Neuron (in vitro differentiated cells): ENCODE measurements at regions not wholly inside any gene's neighbourhood (a gene's known extent, or its start where the extent isn't known, plus 50 kb on each side); places are given as distances from the start of the nearest gene placed in this dataset.
"Not testable (repeated sequence)": the region's sequence is repeated elsewhere in the genome, so short reads cannot be mapped to it uniquely, and the experiment has no call there.

Experiments used
- H2AFZ ChIP-seq: one replicate; pipeline ENCODE4 v1.6.1; 2013; ENCODE audit warnings: low read depth, mild to moderate bottlenecking, inconsistent platforms, low read length, moderate library complexity
- H3K27me3 ChIP-seq: one replicate; pipeline ENCODE4 v1.6.1; 2013; ENCODE audit warnings: low read length; ENCODE audit not compliant: insufficient read depth
- H3K36me3 ChIP-seq: one replicate; pipeline ENCODE4 v1.6.1; 2013; ENCODE audit warnings: low read length; ENCODE audit not compliant: insufficient read depth
- H3K4me1 ChIP-seq: one replicate; pipeline ENCODE4 v1.6.1; 2013; ENCODE audit warnings: low read length; ENCODE audit not compliant: insufficient read depth
- H3K4me3 ChIP-seq: 2 replicates; pipeline ENCODE4 v1.5.1; 2013; ENCODE audit warnings: mild to moderate bottlenecking, low read length, moderate library complexity
- H3K9me3 ChIP-seq: one replicate; pipeline ENCODE4 v1.6.1; 2013; ENCODE audit warnings: low read length

DNA sequence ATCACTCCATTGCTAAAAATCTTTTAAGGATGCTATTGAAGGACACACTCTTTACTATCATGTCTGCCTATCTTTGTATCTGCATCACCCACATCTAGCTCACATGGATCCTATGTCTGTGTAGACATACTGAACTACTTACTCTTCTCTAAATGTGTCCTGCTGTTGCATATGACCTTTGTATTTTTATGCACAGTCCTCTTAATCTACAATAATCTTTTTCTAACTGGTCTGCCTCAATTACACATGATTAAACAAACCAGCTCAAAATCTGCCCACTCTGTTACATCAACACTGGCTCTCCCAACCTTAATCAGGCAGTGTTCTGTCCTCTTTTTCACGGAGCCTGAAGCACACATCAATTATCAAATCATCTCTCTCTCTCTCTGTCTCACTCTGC, 316.3 kb upstream of the MGAT4C start:
- H2AFZ ChIP-seq = no peak overlapping the region
- no peaks in the 10 kb centered on the region for H3K36me3 ChIP-seq
- H3K4me1 ChIP-seq = no peaks in the 10 kb centered on the region
- no peak overlapping the region for H3K4me3 ChIP-seq
- H3K9me3 ChIP-seq = no peaks in the 10 kb centered on the region
- H3K27me3 ChIP-seq = no peaks in the 10 kb centered on the region

DNA sequence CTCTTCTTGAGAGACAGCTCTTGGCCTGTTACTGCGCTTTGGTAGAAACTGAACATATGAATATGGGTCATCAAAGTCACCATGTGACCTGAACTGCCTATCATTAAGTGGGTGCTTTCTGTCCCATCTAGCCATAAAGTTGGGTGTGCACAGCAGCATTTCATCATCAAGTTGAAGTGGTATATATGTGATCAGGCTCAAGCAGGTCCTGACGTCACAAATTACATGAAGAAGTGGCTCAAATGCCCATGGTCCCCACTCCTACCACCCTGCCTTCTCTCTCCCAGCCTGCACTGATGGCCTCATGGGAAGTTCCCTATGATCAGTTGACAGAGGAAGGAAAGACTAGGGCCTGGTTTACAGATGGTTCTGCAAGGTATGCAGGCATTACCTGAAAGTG, 308.8 kb upstream of the MGAT4C start:
- no peaks in the 10 kb centered on the region for H3K36me3 ChIP-seq
- no peak overlapping the region for H3K4me3 ChIP-seq
- H3K4me1 ChIP-seq = no peaks in the 10 kb centered on the region
- no peaks in the 10 kb centered on the region for H3K27me3 ChIP-seq
- no peaks in the 10 kb centered on the region for H3K9me3 ChIP-seq
- H2AFZ ChIP-seq = no peak overlapping the region

- not testable (repeated sequence) for H3K4me1 ChIP-seq, H3K9me3 ChIP-seq, H3K36me3 ChIP-seq, H3K4me3 ChIP-seq, H3K27me3 ChIP-seq, H2AFZ ChIP-seq
These were observed 299.3 kb upstream of the MGAT4C start for GRCh38 chr12:86555491-86555890.

- Histone ChIP-seq H3K4me1 (no peaks in the 10 kb centered on the region), H3K9me3 (no peaks in the 10 kb centered on the region), H2AFZ (no peak overlapping the region), H3K27me3 (no peaks in the 10 kb centered on the region), H3K36me3 (no peaks in the 10 kb centered on the region), H3K4me3 (no peak overlapping the region)
These were observed 295.0 kb upstream of the MGAT4C start for GRCh38 chr12:86551146-86551571.

DNA sequence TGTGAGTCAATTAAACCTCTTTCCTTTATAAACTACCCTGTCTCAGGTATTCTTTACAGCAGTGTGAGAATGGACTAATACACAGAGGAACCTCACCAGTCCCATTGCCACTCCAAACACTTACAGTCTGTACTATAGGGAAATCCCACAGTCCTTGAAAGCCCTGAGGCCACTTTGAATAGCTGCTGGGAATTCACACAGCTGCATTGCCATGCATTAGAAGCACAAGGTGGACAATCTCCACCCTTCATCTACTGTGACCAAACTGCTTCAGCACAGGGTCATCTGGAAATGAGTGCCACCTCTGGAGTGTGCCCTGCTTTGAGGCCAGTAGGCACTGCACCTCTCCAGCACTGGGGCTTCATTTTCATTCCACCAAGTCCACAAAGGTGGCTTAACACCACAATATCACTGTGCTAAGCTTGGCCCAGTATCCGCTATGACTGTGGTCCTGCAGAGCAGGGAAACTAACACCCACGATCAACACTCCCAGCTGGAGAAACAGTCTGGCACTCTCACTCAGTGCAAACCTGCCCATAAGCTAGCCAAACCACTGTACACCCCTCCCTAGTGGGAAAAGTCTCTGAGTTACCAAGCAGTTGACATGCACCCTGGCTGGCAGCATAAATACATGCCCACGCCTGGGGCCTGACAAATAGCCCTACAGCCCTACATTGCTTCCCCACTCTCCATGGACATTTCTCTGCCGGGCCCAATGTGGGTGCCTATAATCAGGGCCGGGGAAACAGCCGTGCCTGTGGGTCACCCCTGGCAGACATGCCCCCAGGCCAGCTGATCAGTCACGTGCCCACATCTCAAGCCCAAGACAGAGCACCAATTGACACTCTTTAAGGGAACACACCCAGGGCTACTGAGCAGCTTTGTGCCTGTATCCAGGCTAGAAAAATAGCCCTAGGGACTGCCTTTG, 294.3 kb upstream of the MGAT4C start:
- Histone ChIP-seq H3K36me3 (no peaks in the 10 kb centered on the region), H2AFZ (no peak overlapping the region), H3K4me1 (no peaks in the 10 kb centered on the region)

GRCh38 chr12:86543716-86544115, 287.5 kb upstream of the MGAT4C start:
- Histone ChIP-seq H2AFZ (no peak overlapping the region), H3K27me3 (no peaks in the 10 kb centered on the region), H3K9me3 (no peaks in the 10 kb centered on the region), H3K4me1 (no peaks in the 10 kb centered on the region), H3K36me3 (no peaks in the 10 kb centered on the region), H3K4me3 (no peak overlapping the region)

More for the DNA sequence above, 294.3 kb upstream of the MGAT4C start:
- no peaks in the 10 kb centered on the region for H3K9me3 ChIP-seq
- H3K27me3 ChIP-seq = no peaks in the 10 kb centered on the region
- no peak overlapping the region for H3K4me3 ChIP-seq

DNA sequence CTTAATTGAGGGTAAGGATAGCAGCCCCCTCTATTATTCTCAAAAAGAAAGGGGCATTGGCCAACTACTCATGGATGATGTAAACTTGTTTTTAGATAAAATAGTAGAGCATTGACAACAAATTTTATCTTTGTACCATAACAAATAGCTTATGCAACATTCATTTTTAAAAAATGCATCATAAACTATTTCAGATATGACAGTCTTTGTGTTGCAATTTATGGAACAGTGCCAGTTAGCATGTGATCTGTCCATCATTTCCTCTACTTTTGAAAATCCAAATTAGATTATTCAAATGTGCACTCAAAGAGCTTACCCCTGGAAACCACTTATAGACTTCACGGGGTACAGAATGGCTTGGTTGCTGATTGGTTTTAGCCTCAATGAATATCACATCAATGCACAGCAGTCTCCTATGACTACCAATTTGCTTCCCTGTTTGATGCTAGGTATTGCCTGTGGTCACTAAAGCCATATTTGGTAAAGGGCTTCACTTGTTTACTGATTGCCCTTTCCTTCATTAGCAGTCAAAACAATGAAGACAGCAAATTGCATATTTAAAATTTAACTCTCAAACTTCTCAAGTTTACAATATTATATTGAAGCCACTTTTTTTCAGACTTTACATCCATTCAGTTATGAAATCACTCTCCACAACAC, 274.9 kb upstream of the MGAT4C start:
- no peak overlapping the region for H3K4me3 ChIP-seq
- H3K9me3 ChIP-seq = no peaks in the 10 kb centered on the region
- no peak overlapping the region for H2AFZ ChIP-seq
- no peaks in the 10 kb centered on the region for H3K27me3 ChIP-seq
- no peaks in the 10 kb centered on the region for H3K36me3 ChIP-seq
- no peaks in the 10 kb centered on the region for H3K4me1 ChIP-seq

GRCh38 chr12:86526060-86526595, 269.9 kb upstream of the MGAT4C start:
- H2AFZ ChIP-seq = no peak overlapping the region
- no peaks in the 10 kb centered on the region for H3K27me3 ChIP-seq
- no peak overlapping the region for H3K4me3 ChIP-seq
- H3K36me3 ChIP-seq = no peaks in the 10 kb centered on the region
- H3K4me1 ChIP-seq = no peaks in the 10 kb centered on the region
- no peaks in the 10 kb centered on the region for H3K9me3 ChIP-seq

DNA sequence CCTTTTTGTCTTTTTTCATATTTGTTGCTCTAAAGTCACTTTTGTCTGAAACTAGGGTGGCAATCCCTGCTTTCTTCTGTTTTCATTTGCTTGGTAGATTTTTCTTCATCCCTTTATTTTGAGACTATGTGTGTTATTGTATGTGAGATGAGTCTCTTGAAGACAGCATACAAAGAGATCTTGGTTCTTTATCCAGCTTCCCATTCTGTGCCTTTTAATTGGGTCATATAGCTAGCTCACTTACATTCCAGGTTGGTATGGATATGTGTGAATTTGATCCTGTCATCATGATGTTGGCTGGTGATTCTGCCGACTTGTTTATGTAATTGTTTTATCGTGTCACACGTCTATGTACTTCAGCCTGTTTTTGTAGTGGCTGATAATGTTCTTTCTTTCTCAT, 267.7 kb upstream of the MGAT4C start:
- H3K4me3 ChIP-seq = no peak overlapping the region
- H3K36me3 ChIP-seq = no peaks in the 10 kb centered on the region
- no peaks in the 10 kb centered on the region for H3K27me3 ChIP-seq
- H2AFZ ChIP-seq = no peak overlapping the region
- H3K9me3 ChIP-seq = no peaks in the 10 kb centered on the region
- no peaks in the 10 kb centered on the region for H3K4me1 ChIP-seq

DNA sequence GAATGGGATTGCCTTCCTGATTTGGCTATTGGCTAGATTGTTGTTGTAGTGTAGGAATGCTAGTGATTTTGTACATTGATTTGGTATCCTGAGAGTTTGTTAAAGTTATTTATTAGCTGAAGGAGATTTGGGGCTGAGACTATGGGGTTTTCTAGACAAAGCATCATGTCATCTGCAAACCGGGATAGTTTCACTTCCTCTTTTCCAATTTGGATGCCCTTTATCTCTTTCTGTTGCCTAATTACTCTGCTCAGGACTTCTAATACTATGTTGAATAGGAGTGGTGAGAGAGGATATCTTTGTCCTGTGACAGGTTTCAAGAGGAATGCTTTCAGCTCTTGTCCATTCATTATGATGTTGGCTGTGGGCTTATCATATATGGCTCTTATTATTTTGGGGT, 265.7 kb upstream of the MGAT4C start:
- no peaks in the 10 kb centered on the region for H3K9me3 ChIP-seq
- H3K36me3 ChIP-seq = no peaks in the 10 kb centered on the region
- H3K4me3 ChIP-seq = no peak overlapping the region
- H2AFZ ChIP-seq = no peak overlapping the region
- no peaks in the 10 kb centered on the region for H3K4me1 ChIP-seq
- no peaks in the 10 kb centered on the region for H3K27me3 ChIP-seq

GRCh38 chr12:86513226-86513625, 257.0 kb upstream of the MGAT4C start:
- Histone ChIP-seq H2AFZ (peak overlapping the region; percentile 52), H3K9me3 (no peaks in the 10 kb centered on the region), H3K27me3 (no peaks in the 10 kb centered on the region), H3K36me3 (no peaks in the 10 kb centered on the region), H3K4me3 (no peak overlapping the region), H3K4me1 (peaks cover 7% of the 10 kb centered on the region)

DNA sequence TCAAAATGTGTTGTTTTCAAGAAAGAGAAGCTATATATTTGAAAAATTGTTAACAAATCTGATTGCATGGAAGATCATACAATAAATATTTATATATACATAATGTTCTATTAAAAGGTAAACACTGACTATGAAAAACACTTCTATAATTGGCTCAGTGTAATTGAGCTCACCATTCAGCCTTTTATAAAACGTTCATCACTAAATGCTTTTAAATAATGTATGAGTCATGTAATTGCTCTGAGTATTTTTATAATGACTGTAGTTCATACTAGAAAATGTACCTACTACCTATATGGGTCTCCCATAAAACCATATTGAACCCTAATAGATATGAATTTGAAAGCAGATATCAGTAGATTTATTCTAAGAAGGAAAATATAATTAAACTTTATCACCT, 240.4 kb upstream of the MGAT4C start:
- Histone ChIP-seq H3K27me3 (no peaks in the 10 kb centered on the region), H3K9me3 (no peaks in the 10 kb centered on the region), H3K4me3 (no peak overlapping the region), H2AFZ (no peak overlapping the region), H3K4me1 (no peaks in the 10 kb centered on the region), H3K36me3 (no peaks in the 10 kb centered on the region)

GRCh38 chr12:86484473-86484872, 228.3 kb upstream of the MGAT4C start:
- H3K4me3 ChIP-seq = no peak overlapping the region
- H3K27me3 ChIP-seq = no peaks in the 10 kb centered on the region
- H3K4me1 ChIP-seq = no peaks in the 10 kb centered on the region
- H2AFZ ChIP-seq = no peak overlapping the region
- no peaks in the 10 kb centered on the region for H3K9me3 ChIP-seq
- no peaks in the 10 kb centered on the region for H3K36me3 ChIP-seq
